ENCODE measurements at regions not wholly inside any gene's neighbourhood (a gene's known extent, or its start where the extent isn't known, plus 50 kb on each side); places are given as distances from the start of the nearest gene placed in this dataset.

GRCh38 chr14:38646391-38646790, 390.5 kb upstream of the CLEC14A start:
- TF ChIP-seq CTCF (IDR thresholded peaks at IDR 0.05) (no peak), EZH2phosphoT487 (IDR thresholded peaks at IDR 0.05) (no peak)

Data from neural progenitor cell (in vitro differentiated cells).